ENCODE measurements at regions not wholly inside any gene's neighbourhood (a gene's known extent, or its start where the extent isn't known, plus 50 kb on each side); places are given as distances from the start of the nearest gene placed in this dataset.

DNA sequence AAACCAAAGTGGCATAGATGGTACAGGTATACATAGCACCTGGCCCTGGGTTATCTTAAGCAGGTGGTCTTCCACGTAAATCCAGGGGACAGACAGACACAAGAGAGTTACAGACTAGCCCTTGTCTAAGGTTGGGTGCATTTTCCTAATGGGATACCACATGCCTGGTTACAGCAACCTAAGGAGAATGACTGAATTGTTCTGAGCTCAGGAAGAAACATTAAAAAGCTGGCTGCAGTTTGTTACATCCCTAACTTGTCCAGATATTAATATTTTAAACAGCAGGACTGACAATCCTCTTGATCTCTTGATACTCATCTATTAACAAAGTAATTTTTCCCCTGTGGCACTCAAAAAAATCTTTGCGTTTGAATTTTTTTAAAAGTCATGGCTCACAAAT lies 102.2 kb upstream of the SERP2 start:
- TF ChIP-seq POLR2A (IDR thresholded peaks at IDR 0.05): no peak
- no peak for TF ChIP-seq POLR2AphosphoS5 (IDR thresholded peaks at IDR 0.05)
- TF ChIP-seq, protein P1, sequence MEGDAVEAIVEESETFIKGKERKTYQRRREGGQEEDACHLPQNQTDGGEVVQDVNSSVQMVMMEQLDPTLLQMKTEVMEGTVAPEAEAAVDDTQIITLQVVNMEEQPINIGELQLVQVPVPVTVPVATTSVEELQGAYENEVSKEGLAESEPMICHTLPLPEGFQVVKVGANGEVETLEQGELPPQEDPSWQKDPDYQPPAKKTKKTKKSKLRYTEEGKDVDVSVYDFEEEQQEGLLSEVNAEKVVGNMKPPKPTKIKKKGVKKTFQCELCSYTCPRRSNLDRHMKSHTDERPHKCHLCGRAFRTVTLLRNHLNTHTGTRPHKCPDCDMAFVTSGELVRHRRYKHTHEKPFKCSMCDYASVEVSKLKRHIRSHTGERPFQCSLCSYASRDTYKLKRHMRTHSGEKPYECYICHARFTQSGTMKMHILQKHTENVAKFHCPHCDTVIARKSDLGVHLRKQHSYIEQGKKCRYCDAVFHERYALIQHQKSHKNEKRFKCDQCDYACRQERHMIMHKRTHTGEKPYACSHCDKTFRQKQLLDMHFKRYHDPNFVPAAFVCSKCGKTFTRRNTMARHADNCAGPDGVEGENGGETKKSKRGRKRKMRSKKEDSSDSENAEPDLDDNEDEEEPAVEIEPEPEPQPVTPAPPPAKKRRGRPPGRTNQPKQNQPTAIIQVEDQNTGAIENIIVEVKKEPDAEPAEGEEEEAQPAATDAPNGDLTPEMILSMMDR (IDR thresholded peaks at IDR 0.05): no peak
- no peak for TF ChIP-seq EP300 (IDR thresholded peaks at IDR 0.05)
- 87 to 89% methylated on average over 2 of the region's 2 CpGs for WGBS, 2 donors
- H3K4me1 ChIP-seq: peaks cover 0 to 67% (median 59%) of the 10 kb centered on the region in 4 donors
- no peak for DNase-seq
- peak overlapping the region; percentile 81 to 87 (median 84) for H3K27ac ChIP-seq
- intact Hi-C loops (cut with DNase I): loop anchor here (2.0 kb wide), 2 partner anchors 47 to 165 kb away; no protein-coding TSS in a partner anchor
- no peaks in the 10 kb centered on the region for H3K9me3 ChIP-seq
- no peak overlapping the region for H3K4me3 ChIP-seq
- no peaks in the 10 kb centered on the region for H3K27me3 ChIP-seq
- no peaks in the 10 kb centered on the region for H3K36me3 ChIP-seq

DNA sequence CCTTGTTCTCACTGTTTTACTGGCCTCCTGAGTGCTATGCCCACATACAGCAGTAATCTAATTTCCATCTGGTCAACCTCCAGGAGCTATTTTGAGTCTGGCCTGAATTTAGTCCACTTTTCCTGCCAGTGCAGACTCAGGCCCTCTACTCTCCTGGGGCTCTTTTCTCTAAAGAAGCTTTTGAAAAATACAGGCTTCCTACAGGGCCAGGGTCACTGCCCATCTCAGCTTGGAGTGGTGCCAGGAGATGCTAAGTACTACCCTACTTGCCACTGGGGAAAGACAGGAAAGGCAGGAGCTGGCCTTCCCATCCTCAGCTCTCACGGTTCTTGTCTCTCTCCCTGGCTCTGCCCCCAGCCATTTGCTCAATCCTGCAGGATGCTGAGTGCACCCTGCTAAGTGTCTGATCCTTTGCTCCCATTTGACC lies 101.7 kb upstream of the SERP2 start:
- peak in 2 of 4 donors; percentile 22 to 60 for TF ChIP-seq EP300 (IDR thresholded peaks at IDR 0.05)
- peak in 3 of 4 donors; percentile 6 to 49 (median 37) for TF ChIP-seq POLR2AphosphoS5 (IDR thresholded peaks at IDR 0.05)
- no peak for TF ChIP-seq POLR2A (IDR thresholded peaks at IDR 0.05)
- TF ChIP-seq, protein P1 (IDR thresholded peaks at IDR 0.05): no peak
- Histone ChIP-seq H3K9me3 (no peaks in the 10 kb centered on the region), H3K27me3 (no peaks in the 10 kb centered on the region), H3K4me3 (no peak overlapping the region), H3K4me1 (peaks cover 0 to 70% (median 61%) of the 10 kb centered on the region in 4 donors), H3K27ac (peak overlapping the region; percentile 81 to 87 (median 84)), H3K36me3 (no peaks in the 10 kb centered on the region)
- intact Hi-C loops (cut with DNase I): loop anchor here (2.0 kb wide), 2 partner anchors 47 to 165 kb away; no protein-coding TSS in a partner anchor
- WGBS, 2 donors: 79 to 92% methylated on average over 1 of the region's 1 CpG
- peak; percentile 82 for DNase-seq

DNA sequence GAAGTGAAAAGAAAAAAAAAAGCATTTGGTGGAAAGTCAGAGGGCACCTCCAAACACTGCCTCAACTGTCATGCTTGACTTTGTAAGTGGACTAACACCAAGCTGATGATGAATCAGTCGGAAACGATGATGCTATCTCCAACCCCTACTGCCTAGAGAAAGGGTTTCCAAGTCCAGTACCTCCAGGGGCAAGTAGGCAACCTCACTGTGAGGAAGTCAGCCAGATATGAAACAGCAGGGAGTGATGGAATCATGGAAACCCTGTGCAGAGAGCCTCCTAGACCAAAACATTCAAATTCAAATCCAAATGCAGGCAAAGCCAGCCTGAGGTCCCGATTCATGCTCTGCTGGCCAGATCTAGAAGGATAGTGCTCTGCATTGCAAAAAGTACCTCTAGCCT lies 100.9 kb upstream of the SERP2 start:
- Histone ChIP-seq H3K27me3 (no peaks in the 10 kb centered on the region), H3K27ac (peak overlapping the region; percentile 81 to 87 (median 84)), H3K9me3 (no peaks in the 10 kb centered on the region), H3K4me1 (peaks cover 0 to 70% (median 61%) of the 10 kb centered on the region in 4 donors), H3K4me3 (no peak overlapping the region), H3K36me3 (no peaks in the 10 kb centered on the region)
- WGBS, 2 donors: 94 to 95% methylated on average over 3 of the region's 3 CpGs
- no peak for DNase-seq
- TF ChIP-seq POLR2A (IDR thresholded peaks at IDR 0.05): no peak
- no peak for TF ChIP-seq EP300 (IDR thresholded peaks at IDR 0.05)
- TF ChIP-seq POLR2AphosphoS5 (IDR thresholded peaks at IDR 0.05): no peak
- TF ChIP-seq, protein P1 (IDR thresholded peaks at IDR 0.05): no peak
- intact Hi-C loops (cut with DNase I): no loop called here

DNA sequence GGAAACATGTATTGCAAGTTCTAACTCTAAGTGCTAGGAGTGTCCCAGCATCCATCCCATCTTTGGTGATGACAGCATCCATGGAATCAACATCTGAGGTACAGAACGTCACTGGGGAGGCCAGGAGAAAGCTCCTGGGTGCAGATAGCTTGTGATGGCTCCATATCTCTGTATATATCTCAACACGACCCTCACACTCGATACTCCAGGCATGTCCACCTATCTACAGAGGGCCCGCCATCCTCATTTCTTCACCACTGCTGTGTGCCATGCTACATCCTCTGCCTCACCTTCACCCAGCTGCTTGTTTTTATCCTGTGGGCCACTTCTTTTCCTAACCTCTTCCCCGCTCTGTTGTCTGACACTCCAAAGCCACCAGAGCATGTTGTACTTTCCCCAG lies 100.4 kb upstream of the SERP2 start:
- no peaks in the 10 kb centered on the region for H3K27me3 ChIP-seq
- intact Hi-C loops (cut with DNase I): no loop called here
- 96 to 99% methylated on average over 5 of the region's 5 CpGs for WGBS, 2 donors
- TF ChIP-seq POLR2AphosphoS5 (IDR thresholded peaks at IDR 0.05) (no peak), POLR2A (IDR thresholded peaks at IDR 0.05) (no peak), EP300 (IDR thresholded peaks at IDR 0.05) (no peak)
- TF ChIP-seq, protein P1 (IDR thresholded peaks at IDR 0.05): no peak
- DNase-seq: no peak
- H3K36me3 ChIP-seq: no peaks in the 10 kb centered on the region
- no peaks in the 10 kb centered on the region for H3K9me3 ChIP-seq
- no peak overlapping the region for H3K4me3 ChIP-seq
- H3K27ac ChIP-seq: peak overlapping the region; percentile 81 to 87 (median 84)
- H3K4me1 ChIP-seq: peaks cover 0 to 75% (median 64%) of the 10 kb centered on the region in 4 donors

Measured in sigmoid colon (tissue), 6 donors.